AG08396 (cell line): ENCODE measurements at regions not wholly inside any gene's neighbourhood (a gene's known extent, or its start where the extent isn't known, plus 50 kb on each side); places are given as distances from the start of the nearest gene placed in this dataset.

Source experiments
- DNase-seq: peaks from one replicate; pipeline ENCODE4 v3.0.0; 2012; ENCODE audit warnings: low spot score, mixed read lengths

- DNase-seq, result no peak
Measured at GRCh38 chr10:60728056-60728455, 50.2 kb upstream of the CDK1 start.

GRCh38 chr10:60726257-60726656, 52.0 kb upstream of the CDK1 start:
- DNase-seq, result no peak

DNA sequence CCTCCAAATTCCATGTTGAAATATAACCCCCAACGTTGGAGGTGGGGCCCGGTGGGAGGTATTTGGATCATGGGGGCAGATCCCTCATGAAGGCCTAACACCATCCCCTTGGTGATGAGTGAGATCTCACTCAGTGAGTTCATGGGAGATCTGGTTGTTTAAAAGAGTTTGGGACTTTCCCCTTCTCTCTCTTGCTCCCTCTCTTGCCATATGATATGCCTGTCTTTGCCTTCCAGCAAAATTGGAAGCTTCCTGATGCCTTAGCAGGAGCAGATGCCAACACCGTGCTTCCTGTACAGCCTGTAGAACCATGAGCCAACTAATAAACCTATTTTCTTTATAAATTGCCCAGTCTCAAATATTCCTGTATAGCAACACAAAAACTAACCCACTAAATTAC, 55.7 kb upstream of the CDK1 start:
- no peak for DNase-seq

- no peak for DNase-seq
Measured at GRCh38 chr10:60719721-60720120, 58.6 kb upstream of the CDK1 start.

DNA sequence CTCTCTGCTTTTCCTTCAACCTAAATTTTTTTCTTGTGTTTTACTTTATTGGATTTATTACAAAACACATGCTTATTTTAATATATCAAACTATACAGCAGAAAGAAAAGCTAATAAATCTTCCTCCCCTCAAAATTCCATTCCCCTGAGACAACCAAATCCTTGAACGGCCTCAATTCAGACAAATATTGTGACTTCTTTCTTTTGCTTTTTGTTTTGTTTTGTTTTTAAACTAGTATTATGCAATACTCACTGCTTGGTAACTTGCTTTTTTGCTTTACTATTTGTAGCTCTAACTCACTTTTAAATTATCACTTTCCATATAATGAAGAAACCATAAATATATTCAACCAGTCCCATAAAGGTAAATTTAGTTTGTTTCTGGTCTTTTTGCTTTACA, 59.4 kb upstream of the CDK1 start:
- no peak for DNase-seq

GRCh38 chr10:60717852-60718251, 60.4 kb upstream of the CDK1 start:
- no peak for DNase-seq

- no peak for DNase-seq
Measured at GRCh38 chr10:60714233-60714632, 64.0 kb upstream of the CDK1 start.

DNA sequence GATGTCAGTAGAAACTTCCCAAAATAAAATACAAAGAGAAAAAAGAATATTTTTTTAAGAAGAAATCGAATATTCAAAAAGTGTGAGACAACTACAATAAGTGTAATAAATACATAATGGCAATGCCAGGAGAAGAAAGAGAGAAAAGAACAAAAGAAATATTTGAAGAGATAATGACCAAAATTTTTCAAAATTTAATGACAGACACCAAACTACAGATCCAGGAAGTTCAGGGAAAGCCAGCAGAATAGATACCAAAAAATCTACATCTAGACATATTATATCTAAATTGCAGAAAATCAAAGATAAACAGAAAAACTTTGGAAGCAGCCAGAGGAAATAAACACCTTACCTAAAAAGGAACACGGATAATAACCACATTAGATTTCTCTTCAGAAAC, 66.8 kb upstream of the CDK1 start:
- no peak for DNase-seq

GRCh38 chr10:60710041-60710440, 68.2 kb upstream of the CDK1 start:
- DNase-seq, result no peak

- no peak for DNase-seq
Measured at GRCh38 chr10:60708666-60709065, 69.6 kb upstream of the CDK1 start.

DNA sequence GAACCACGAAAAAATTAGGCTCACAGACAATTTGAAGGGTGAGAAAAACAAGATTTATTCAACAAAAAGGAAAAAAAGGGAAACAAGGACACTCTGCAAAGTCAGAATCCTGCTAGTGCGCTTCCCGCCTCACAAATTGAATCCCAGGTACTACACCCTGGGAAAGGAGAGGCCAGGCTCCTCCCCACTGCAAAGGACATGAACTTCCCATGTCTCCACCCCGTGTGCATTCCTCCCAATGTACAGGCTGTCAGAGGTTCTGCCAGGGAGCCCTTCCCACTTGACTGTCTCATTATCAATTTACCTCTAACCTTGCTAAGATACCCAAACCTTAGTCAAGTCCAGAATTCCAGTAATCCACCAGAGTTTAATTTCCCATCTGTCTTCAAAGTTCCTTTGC, 70.4 kb upstream of the CDK1 start:
- DNase-seq, result no peak

- no peak for DNase-seq
Measured at GRCh38 chr10:60706146-60706545, 72.1 kb upstream of the CDK1 start.

GRCh38 chr10:60705376-60705775, 72.9 kb upstream of the CDK1 start:
- DNase-seq, result no peak

GRCh38 chr10:60704471-60704870, 73.8 kb upstream of the CDK1 start:
- DNase-seq, result no peak

DNA sequence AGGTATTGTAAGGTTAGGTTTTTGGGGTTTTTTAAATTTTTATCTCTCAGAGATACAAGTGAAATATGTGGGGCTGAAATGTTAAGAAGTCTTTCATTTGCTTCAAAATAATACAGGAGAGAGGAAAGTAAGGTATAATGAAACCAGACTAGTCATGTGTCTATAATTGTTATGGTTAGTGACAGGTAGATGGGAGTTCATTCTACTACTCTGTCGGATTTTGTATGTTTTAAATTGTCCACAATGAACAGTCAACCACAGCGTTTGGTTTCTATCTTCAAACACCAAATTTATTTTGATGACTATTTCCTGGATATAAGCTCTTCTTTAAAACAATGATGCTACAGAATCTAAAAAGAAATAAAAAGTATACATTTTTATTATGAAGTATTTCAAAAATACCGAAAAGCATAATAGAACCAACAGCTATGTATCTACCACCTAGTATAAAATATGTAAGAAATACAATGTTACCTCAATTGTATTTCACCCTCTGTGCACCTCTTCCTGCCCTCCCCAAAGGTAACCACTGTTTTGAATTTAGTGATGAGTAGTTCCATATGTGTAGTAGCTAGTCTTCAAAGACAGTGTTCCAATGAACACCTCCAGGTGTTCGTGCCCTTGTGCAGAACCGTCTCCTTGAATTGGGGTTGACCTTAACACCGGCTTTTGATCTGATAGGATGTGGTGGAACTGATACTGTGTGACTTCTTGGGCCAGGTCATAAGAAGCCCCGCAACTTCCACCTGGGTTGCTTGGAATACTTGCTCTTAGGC, 74.8 kb upstream of the CDK1 start:
- DNase-seq, result no peak

DNA sequence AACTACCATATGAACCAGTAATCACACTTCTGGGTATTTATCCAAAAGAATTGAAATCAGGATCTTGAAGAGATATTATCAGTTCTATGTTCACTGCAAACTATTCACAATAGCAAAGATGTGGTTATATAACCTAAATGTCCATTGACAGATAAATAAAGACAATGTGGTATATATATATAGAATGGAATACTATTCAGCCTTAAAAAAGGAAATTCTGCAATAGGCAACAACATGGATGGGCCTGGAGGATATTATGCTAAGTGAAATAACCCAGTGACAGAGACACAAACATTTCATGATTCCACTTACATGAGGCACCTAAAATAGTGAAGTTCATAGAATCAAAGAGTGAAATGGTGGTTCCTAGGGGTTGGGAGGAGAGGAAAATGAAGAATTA, 90.6 kb upstream of the CDK1 start:
- DNase-seq, result no peak

DNA sequence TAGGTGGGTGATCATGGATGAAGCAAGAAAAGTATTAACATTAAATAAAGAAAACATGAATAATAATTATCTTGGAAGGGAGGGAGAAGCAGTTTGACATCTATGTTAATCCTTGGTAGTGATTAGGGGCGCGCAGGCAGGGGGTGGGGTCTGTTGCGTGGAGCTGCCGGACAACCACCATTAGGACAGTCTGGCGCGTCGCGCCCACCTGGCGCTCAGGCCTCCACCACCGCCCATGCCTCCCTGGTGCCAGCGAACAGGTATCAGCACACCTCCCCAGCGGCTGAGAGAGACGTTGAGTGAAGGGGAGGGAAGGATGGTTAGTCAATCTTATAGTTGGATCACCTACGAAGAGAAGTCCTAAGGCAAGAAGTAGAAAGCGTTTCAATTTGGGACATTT, 94.2 kb upstream of the CDK1 start:
- DNase-seq, result no peak

DNA sequence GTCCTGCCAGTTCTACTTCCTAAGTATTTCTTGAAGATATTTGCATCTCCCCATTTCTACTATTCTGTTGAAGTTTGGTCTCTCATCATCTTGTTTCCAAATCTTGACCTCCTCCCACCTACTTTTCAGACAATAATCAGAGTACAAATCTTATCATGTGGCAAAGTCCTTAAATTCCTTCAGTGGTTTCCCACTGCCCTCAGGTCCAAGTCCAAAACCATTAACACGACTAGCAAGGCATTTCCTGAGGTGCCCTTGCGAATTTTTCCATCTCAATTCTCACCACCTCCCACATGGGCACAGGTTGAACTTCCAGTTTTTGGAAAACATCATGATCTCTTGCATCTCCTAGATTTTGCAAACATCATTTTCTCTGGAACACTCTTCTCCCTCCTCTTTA, 97.2 kb upstream of the CDK1 start:
- no peak for DNase-seq

GRCh38 chr10:60679388-60679990, 98.8 kb upstream of the CDK1 start:
- DNase-seq, result no peak

GRCh38 chr10:60678978-60679377, 99.3 kb upstream of the CDK1 start:
- no peak for DNase-seq

- DNase-seq, result no peak
Measured at GRCh38 chr10:60677531-60678129, 100.6 kb upstream of the CDK1 start.

GRCh38 chr10:60675236-60675635, 103.0 kb upstream of the CDK1 start:
- no peak for DNase-seq

DNA sequence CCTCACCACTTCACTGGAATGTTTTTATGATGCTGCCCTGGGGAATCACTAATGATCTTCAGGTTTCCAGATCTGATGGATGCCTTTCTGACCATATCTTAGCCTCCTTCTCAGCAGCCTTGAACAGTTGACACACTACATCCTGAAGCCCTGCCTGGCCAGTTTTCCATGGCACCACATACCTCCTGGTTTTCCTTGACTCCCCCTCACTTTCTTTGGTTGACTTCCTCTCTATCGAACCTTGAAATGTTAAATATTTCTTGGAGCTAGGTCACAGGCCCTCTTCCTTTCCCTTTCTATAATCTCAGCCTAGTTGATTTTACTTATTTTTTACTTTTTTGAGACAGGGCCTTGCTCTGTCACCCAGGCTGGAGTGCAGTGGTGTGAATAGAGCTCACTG, 108.8 kb upstream of the CDK1 start:
- DNase-seq, result no peak

DNA sequence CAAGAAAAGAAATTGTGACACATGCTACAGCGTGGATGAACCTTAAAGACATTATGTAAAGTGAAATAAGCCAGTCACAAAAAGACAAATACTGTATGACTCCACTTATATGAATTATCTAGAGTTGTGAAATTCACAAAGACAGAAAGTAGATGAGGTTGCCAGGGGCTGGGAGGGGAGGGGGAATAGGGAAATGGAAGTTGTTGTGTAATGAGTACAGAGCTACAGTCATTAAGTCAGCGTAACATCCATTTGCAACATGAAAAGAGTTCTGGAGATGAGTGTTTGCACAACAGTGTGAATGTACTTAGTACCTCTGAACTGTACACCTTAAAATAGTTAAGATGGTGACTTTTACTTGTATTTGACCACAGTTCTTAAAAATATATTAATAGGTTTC, 112.1 kb upstream of the CDK1 start:
- no peak for DNase-seq
